HEK293 (cell line): ENCODE measurements at regions not wholly inside any gene's neighbourhood (a gene's known extent, or its start where the extent isn't known, plus 50 kb on each side); places are given as distances from the start of the nearest gene placed in this dataset.

Experiments
- CTCF ChIA-PET: fragments of 350-600 bp; formaldehyde crosslinking; extraction: SDS; loops from one replicate; lab custom pipeline; 2021; ENCODE audit warnings: antibody characterized with exemption; lab: Yijun Ruan, JAX
- POLR2A ChIA-PET: fragments of 300-600 bp; formaldehyde crosslinking; extraction: SDS; loops from one replicate; lab custom pipeline; 2020; ENCODE audit warnings: antibody characterized with exemption, inconsistent platforms; lab: Yijun Ruan, JAX
- H3K27ac ChIP-seq: fragments of 200-500 bp; sonication (Bioruptor generic); 2 replicates; pipeline ENCODE4 v1.5.1; 2014; ENCODE audit warnings: low read depth, low read length, control low read depth, inconsistent platforms; ENCODE audit errors: extremely low read depth
- H3K36me3 ChIP-seq, 2 experiments: fragments of 200-500 bp in 1 of 2; sonication (Bioruptor generic) in 1 of 2; 1 replicate in 1 of 2; 2 replicates in 1 of 2; pipeline ENCODE4 v1.5.1; 2014 to 2017; ENCODE audit warnings: inconsistent platforms in 2 of 2, low read length in 2 of 2; ENCODE audit not compliant: control insufficient read depth in 2 of 2, insufficient read depth in 1 of 2
- H3K4me1 ChIP-seq: fragments of 200-500 bp; sonication (Bioruptor generic); 2 replicates; pipeline ENCODE4 v1.5.1; 2014; ENCODE audit warnings: mild to moderate bottlenecking, low read length, inconsistent platforms; ENCODE audit not compliant: control insufficient read depth, insufficient read depth
- H3K4me3 ChIP-seq: 2 replicates; pipeline ENCODE4 v1.5.1; 2011; ENCODE audit warnings: low read depth, mild to moderate bottlenecking, control low read depth, low read length, moderate library complexity
- H3K9me3 ChIP-seq: fragments of 200-500 bp; sonication (Bioruptor generic); 2 replicates; pipeline ENCODE4 v1.5.1; 2014; ENCODE audit warnings: low read depth, low read length, inconsistent platforms; ENCODE audit not compliant: control insufficient read depth, insufficient read depth
- EGR2 ChIP-seq: fragments of 450-650 bp; formaldehyde crosslinking; IDR thresholded peaks from 2 replicates; pipeline ENCODE4 v1.5.1; 2016; ENCODE audit warnings: low read depth, missing biosample characterization, missing genetic modification characterization
- KLF17 ChIP-seq: fragments of 450-650 bp; formaldehyde crosslinking; IDR thresholded peaks from 2 replicates; pipeline ENCODE4 v1.5.1; 2016; ENCODE audit warnings: missing biosample characterization, missing genetic modification characterization
- TRIM28 ChIP-seq: IDR thresholded peaks from 2 replicates; pipeline ENCODE4 v1.6.1; 2011; ENCODE audit warnings: low read length, control low read depth, borderline replicate concordance
- ZFP41 ChIP-seq: fragments of 450-650 bp; formaldehyde crosslinking; IDR thresholded peaks from 2 replicates; pipeline ENCODE4 v1.5.1; 2016; ENCODE audit warnings: missing biosample characterization, missing genetic modification characterization, borderline replicate concordance
- ZNF157 ChIP-seq: fragments of 450-650 bp; formaldehyde crosslinking; IDR thresholded peaks from 2 replicates; pipeline ENCODE4 v1.5.1; 2016; ENCODE audit warnings: missing biosample characterization, missing genetic modification characterization
- ZNF239 ChIP-seq: fragments of 450-650 bp; formaldehyde crosslinking; IDR thresholded peaks from 2 replicates; pipeline ENCODE4 v1.5.1; 2016; ENCODE audit warnings: missing biosample characterization, missing genetic modification characterization
- ZNF266 ChIP-seq: fragments of 450-650 bp; formaldehyde crosslinking; IDR thresholded peaks from 2 replicates; pipeline ENCODE4 v1.5.1; 2016; ENCODE audit warnings: missing biosample characterization, missing genetic modification characterization, low read depth
- ZNF280C ChIP-seq: fragments of 450-650 bp; formaldehyde crosslinking; IDR thresholded peaks from 2 replicates; pipeline ENCODE4 v1.5.1; 2016; ENCODE audit warnings: missing biosample characterization, missing genetic modification characterization
- ZNF280D ChIP-seq: fragments of 450-650 bp; formaldehyde crosslinking; IDR thresholded peaks from 2 replicates; pipeline ENCODE4 v1.5.1; 2016; ENCODE audit warnings: missing biosample characterization, missing genetic modification characterization
- ZNF549 ChIP-seq: fragments of 450-650 bp; IDR thresholded peaks from 2 replicates; pipeline ENCODE4 v1.5.1; 2018; ENCODE audit warnings: missing biosample characterization, missing genetic modification characterization, mild to moderate bottlenecking, inconsistent platforms, moderate library complexity
- ZNF677 ChIP-seq: fragments of 450-650 bp; IDR thresholded peaks from 2 replicates; pipeline ENCODE4 v1.5.0; 2018; ENCODE audit warnings: missing biosample characterization, mild to moderate bottlenecking, missing genetic modification characterization, moderate library complexity
- ZNF776 ChIP-seq: fragments of 450-650 bp; formaldehyde crosslinking; IDR thresholded peaks from 2 replicates; pipeline ENCODE4 v1.5.0; 2017; ENCODE audit warnings: missing biosample characterization, missing genetic modification characterization, borderline replicate concordance
- ZNF785 ChIP-seq: fragments of 450-650 bp; formaldehyde crosslinking; IDR thresholded peaks from 2 replicates; pipeline ENCODE4 v1.5.1; 2016; ENCODE audit warnings: missing biosample characterization, missing genetic modification characterization
- ZSCAN23 ChIP-seq: fragments of 450-650 bp; formaldehyde crosslinking; IDR thresholded peaks from 2 replicates; pipeline ENCODE4 v1.5.1; 2016; ENCODE audit warnings: missing biosample characterization, missing genetic modification characterization
- TF ChIP-seq, protein P1 (sequence below): fragments of 450-650 bp; formaldehyde crosslinking; conservative IDR thresholded peaks from 2 replicates; pipeline ENCODE4 v1.5.1; 2016; ENCODE audit warnings: low read depth, missing biosample characterization, missing genetic modification characterization

GRCh38 chr1:203985676-203986075 lies 87.2 kb upstream of the SOX13 start (continued):
- TF ChIP-seq EGR2 (tag by site-specific recombination) (no peak), ZNF280D (tag by site-specific recombination) (no peak)

DNA sequence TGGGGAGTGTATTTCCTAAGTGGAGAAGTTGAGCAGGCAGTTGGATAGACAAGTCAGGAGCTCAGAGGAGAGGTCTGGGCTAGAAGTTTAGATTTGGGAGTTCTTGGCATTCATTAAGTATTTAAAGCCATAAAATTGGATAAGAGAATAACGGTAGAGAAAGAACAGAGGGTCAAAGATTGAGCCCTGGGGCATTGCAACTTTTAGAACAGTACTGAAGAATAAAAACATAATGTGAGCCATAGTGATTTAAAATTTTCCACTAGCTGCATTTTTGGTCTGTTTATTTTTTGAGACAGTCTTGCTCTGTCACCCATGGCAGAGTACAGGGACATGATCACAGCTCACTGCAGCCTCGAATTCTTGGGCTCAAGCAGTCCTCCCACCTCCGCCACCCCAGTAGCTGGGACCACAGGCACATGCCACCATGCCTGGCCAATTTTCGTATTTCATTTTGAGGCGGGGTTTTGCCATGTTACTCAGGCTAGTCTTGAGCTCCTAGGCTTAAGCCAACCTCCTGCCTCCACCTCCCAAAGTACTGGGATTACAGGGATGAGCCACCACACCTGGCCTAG lies 85.9 kb upstream of the SOX13 start:
- Histone ChIP-seq H3K27ac (no peak overlapping the region), H3K36me3 (no peaks in the 10 kb centered on the region), H3K9me3 (no peaks in the 10 kb centered on the region)
- TF ChIP-seq KLF17 (no peak), ZNF280C (tag by site-specific recombination) (no peak), ZSCAN23 (tag by site-specific recombination) (no peak), ZNF785 (no peak), ZNF677 (no peak), ZFP41 (tag by site-specific recombination) (no peak), ZNF266 (no peak), ZNF776 (tag by site-specific recombination) (no peak), ZNF239 (tag by site-specific recombination) (no peak), ZNF549 (tag by site-specific recombination) (no peak), ZNF157 (tag by site-specific recombination) (no peak), TRIM28 (no peak)
- TF ChIP-seq, protein P1, sequence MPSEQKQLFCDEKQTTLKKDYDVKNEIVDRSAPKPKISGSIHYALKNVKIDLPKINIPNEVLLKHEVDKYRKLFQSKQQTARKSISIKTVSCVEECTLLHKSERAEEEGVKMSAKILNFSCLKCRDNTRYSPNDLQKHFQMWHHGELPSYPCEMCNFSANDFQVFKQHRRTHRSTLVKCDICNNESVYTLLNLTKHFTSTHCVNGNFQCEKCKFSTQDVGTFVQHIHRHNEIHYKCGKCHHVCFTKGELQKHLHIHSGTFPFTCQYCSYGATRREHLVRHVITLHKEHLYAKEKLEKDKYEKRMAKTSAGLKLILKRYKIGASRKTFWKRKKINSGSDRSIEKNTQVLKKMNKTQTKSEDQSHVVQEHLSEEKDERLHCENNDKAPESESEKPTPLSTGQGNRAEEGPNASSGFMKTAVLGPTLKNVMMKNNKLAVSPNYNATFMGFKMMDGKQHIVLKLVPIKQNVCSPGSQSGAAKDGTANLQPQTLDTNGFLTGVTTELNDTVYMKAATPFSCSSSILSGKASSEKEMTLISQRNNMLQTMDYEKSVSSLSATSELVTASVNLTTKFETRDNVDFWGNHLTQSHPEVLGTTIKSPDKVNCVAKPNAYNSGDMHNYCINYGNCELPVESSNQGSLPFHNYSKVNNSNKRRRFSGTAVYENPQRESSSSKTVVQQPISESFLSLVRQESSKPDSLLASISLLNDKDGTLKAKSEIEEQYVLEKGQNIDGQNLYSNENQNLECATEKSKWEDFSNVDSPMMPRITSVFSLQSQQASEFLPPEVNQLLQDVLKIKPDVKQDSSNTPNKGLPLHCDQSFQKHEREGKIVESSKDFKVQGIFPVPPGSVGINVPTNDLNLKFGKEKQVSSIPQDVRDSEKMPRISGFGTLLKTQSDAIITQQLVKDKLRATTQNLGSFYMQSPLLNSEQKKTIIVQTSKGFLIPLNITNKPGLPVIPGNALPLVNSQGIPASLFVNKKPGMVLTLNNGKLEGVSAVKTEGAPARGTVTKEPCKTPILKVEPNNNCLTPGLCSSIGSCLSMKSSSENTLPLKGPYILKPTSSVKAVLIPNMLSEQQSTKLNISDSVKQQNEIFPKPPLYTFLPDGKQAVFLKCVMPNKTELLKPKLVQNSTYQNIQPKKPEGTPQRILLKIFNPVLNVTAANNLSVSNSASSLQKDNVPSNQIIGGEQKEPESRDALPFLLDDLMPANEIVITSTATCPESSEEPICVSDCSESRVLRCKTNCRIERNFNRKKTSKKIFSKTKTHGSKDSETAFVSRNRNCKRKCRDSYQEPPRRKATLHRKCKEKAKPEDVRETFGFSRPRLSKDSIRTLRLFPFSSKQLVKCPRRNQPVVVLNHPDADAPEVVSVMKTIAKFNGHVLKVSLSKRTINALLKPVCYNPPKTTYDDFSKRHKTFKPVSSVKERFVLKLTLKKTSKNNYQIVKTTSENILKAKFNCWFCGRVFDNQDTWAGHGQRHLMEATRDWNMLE (tag by site-specific recombination): no peak
- TF ChIP-seq, all 188 proteins: peak for 0
- ChIA-PET CTCF (interaction anchor here (0.6 kb wide), 2 partner anchors 91 to 1016 kb away, joined by 3 to 5 read pairs; no protein-coding TSS in a partner anchor), POLR2A (no interaction called here)
- Histone ChIP-seq H3K4me3 (no peak overlapping the region), H3K4me1 (no peaks in the 10 kb centered on the region)
